VCaP (cell line): ENCODE measurements at regions not wholly inside any gene's neighbourhood (a gene's known extent, or its start where the extent isn't known, plus 50 kb on each side); places are given as distances from the start of the nearest gene placed in this dataset.
A peak's percentile ranks its signal among the peaks of the same experiment; 100 is the strongest.

Experiments used
- H3K27ac ChIP-seq: fragments of 450-650 bp; 2 replicates; pipeline ENCODE4 v1.5.1; 2017
- TF ChIP-seq, protein P1 (sequence below): fragments of 450-650 bp; conservative IDR thresholded peaks from 2 replicates; pipeline ENCODE4 v1.5.1; 2017; ENCODE audit warnings: mild to moderate bottlenecking, moderate library complexity

DNA sequence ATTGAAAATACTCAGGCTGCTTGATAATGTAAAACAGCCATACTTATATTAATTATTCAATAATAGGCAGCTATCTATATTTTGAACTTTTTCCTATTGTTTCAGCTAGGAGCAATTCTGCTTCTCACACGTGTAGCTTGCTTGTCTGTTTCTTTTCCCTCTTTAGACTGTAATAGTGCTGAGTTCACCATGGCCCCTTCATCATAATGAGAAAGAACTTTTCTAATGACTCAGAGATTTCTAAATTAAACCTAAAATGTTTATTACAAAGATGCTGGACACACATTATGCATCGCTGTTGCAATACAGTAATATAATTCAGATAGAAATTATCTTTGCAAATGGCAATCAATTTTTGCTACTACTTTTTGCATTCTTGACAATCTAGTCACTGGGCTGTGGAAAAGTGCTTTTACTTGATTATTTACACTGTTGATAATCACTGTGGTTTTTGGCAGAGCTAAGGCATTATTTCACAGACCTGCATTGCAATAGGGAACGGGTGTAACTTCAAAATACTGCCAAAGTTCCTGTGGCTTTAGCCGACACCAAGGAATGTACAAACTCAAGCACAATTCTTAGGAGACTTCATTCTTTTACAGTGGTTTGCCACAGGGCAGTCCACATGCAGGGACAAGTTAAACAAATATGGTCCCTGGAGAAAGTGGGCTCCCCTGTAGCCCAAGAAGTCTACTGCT is 281.0 kb upstream of the TBL1XR1 start:
- peak overlapping the region; percentile 94 for H3K27ac ChIP-seq

DNA sequence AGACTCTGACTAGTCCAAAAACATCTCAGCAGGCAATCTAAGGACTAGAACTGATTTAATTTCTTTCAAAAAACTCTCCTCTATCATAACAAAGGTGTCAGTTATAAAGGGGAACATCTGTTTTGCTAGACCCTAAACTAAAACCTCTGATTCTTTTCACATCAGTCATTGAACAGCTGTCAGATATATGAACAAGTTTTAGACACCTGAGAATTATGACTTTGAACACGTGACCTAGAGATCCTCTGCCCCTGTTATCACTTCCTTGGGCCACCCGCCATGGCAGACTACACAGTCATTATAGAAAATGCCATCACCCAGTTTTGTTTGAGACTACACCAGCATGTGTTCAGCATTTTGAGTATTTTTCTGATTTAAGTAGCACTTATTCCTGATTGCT is 282.3 kb upstream of the TBL1XR1 start:
- TF ChIP-seq, protein P1, sequence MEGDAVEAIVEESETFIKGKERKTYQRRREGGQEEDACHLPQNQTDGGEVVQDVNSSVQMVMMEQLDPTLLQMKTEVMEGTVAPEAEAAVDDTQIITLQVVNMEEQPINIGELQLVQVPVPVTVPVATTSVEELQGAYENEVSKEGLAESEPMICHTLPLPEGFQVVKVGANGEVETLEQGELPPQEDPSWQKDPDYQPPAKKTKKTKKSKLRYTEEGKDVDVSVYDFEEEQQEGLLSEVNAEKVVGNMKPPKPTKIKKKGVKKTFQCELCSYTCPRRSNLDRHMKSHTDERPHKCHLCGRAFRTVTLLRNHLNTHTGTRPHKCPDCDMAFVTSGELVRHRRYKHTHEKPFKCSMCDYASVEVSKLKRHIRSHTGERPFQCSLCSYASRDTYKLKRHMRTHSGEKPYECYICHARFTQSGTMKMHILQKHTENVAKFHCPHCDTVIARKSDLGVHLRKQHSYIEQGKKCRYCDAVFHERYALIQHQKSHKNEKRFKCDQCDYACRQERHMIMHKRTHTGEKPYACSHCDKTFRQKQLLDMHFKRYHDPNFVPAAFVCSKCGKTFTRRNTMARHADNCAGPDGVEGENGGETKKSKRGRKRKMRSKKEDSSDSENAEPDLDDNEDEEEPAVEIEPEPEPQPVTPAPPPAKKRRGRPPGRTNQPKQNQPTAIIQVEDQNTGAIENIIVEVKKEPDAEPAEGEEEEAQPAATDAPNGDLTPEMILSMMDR: no peak
- H3K27ac ChIP-seq: peak overlapping the region; percentile 94

More for the DNA sequence above, 281.0 kb upstream of the TBL1XR1 start:
- TF ChIP-seq, protein P1: no peak

DNA sequence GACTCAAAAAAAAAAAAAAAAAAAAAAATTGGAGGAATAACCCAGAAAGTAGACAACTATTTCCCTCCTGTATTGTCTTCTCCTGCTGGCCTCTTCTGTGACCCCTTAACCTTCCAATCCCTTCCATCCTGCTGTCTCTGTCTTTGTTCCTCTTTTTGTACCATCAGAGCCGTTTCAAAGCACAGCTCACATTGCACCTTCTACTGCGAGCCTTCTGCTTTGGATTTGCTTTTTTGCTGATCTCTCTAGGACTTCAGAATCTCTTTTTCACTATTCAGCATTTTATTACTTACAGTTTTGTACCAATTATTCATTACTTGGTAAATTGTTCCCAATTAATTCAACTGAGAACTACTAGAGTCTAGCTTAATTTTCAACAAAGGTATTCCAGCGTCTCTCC is 284.0 kb upstream of the TBL1XR1 start:
- TF ChIP-seq, protein P1: no peak
- peak overlapping the region; percentile 94; the same call in 1 of the 2 replicates for H3K27ac ChIP-seq

DNA sequence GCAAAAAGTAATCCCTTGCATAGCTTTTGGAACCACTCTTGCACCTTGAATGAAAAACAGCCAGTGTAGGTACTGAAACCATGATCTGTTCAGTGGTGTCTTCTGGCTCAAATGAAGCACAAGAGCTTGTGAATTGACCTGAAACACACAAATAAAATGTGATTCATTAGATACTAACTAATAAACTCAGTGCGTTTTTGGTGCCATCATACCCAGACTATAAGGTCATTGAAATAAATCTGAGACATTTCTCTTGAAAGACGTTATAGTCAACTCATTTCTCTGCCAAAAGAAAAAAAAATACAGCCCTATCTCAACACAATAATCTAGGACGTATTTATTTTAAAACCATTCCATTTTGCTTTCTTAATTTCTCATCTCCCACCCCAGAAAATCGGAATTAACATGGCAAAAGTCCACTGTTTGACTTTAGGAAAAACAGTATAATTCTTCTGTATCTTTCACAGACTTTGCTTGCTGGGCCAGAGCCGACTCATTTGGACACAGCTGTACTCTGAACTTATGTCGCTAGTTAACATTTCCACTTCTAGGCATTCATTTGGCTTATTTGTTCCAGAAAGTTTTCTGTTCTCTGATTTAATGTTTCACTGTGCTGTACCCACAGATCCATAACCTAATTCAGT is 284.9 kb upstream of the TBL1XR1 start:
- TF ChIP-seq, protein P1: no peak
- H3K27ac ChIP-seq: no peak overlapping the region

DNA sequence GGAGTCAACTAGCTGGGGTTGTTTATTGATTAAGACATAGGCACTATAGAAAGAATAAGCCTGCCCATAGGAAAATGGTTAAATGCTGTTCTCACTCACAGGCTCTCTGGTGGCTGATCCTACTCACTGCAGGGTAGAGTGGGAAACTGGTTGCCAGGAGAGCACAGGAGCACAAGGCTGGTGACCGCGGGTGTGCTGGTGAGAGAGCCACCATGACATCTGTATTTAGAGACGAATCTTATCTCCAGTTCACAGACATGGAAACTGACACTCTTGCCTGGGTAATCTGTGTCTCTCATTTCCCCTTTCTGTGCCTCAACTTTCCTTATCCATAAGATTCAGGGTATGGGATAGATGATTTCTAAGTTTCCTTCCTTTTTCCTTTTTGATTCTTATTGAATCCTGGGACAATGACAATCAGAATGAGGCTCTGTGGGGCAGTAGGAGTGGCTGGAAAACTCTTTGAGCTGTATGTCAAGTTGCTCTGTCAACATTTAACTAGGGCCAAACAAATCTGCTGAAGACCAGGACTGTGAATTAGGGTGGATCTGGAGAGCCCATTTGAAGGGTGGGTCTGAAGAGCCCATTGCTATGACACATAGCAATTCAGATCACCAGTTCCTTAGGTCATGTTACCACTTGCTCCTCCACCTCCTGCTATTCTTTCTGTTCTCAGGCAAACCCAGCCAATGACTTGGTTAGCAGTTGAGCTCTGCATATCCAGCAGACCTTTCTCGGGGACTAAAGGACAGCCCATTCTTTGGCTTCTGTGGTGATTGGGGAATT is 286.1 kb upstream of the TBL1XR1 start:
- H3K27ac ChIP-seq: no peak overlapping the region
- TF ChIP-seq, protein P1: no peak

GRCh38 chr3:177484206-177484605 is 286.9 kb upstream of the TBL1XR1 start:
- H3K27ac ChIP-seq: no peak overlapping the region

More at GRCh38 chr3:177484206-177484605, 286.9 kb upstream of the TBL1XR1 start:
- TF ChIP-seq, protein P1: no peak
